IMR-90 (cell line): ENCODE measurements at regions not wholly inside any gene's neighbourhood (a gene's known extent, or its start where the extent isn't known, plus 50 kb on each side); places are given as distances from the start of the nearest gene placed in this dataset.

Experiments used
- ATAC-seq: fragments of 200-7000 bp; cut with Tn5 transposase; 2 replicates; pipeline ENCODE4 v1.9.1; 2020; ENCODE audit warnings: low read depth, mild to moderate bottlenecking, moderate library complexity
- BruUV-seq: library from RNA; stranded (reverse); fragments of 400-500 nt; replicated peaks from 2 replicates; lab custom pipeline; 2021; lab: Mats Ljungman, UMichigan
- CTCF ChIA-PET: fragments of 300-600 bp; formaldehyde crosslinking; extraction: SDS; loops from one replicate; lab custom pipeline; 2021; ENCODE audit warnings: antibody characterized with exemption; lab: Yijun Ruan, JAX
- POLR2A ChIA-PET: fragments of 300-600 bp; sonication (Branson Sonifier 250); formaldehyde crosslinking; loops from one replicate; lab custom pipeline; 2022; ENCODE audit warnings: antibody characterized with exemption; ENCODE audit not compliant: unreplicated experiment; lab: Charles Lee
- DNase-seq: peaks from one replicate; pipeline ENCODE4 v3.0.0; 2013
- H2AFZ ChIP-seq: replicated peaks from 2 replicates; pipeline ENCODE3; 2013; ENCODE audit warnings: low read length, mild to moderate bottlenecking; ENCODE audit not compliant: poor library complexity
- H2AK5ac ChIP-seq: 2 replicates; pipeline ENCODE4 v1.6.1; 2013; ENCODE audit warnings: low read depth, low read length, inconsistent platforms
- H2AK9ac ChIP-seq: replicated peaks from 2 replicates; pipeline ENCODE3; 2013; ENCODE audit warnings: mild to moderate bottlenecking, low read depth, low read length, moderate library complexity; ENCODE audit not compliant: poor library complexity
- H2BK120ac ChIP-seq: 2 replicates; pipeline ENCODE4 v1.6.1; 2013; ENCODE audit warnings: low read depth, low read length, inconsistent platforms
- H2BK15ac ChIP-seq: 3 replicates; pipeline ENCODE4 v1.6.1; 2013; ENCODE audit warnings: low read depth, low read length, inconsistent platforms
- H2BK20ac ChIP-seq: 2 replicates; pipeline ENCODE4 v1.6.1; 2013; ENCODE audit warnings: low read depth, mild to moderate bottlenecking, inconsistent platforms, low read length, moderate library complexity
- H2BK5ac ChIP-seq: 2 replicates; pipeline ENCODE4 v1.6.1; 2013; ENCODE audit warnings: mild to moderate bottlenecking, low read depth, low read length, inconsistent platforms; ENCODE audit not compliant: poor library complexity, severe bottlenecking
- H3K14ac ChIP-seq: replicated peaks from 2 replicates; pipeline ENCODE4 v1.6.1; 2013; ENCODE audit warnings: low read depth, low read length, inconsistent platforms
- H3K18ac ChIP-seq: 2 replicates; pipeline ENCODE4 v1.6.1; 2013; ENCODE audit warnings: low read depth, low read length, control low read depth
- H3K23ac ChIP-seq: 2 replicates; pipeline ENCODE4 v1.6.1; 2013; ENCODE audit warnings: low read depth, low read length, inconsistent platforms
- H3K27ac ChIP-seq: 2 replicates; pipeline ENCODE4 v1.5.1; 2013; ENCODE audit warnings: mild to moderate bottlenecking, control low read depth, low read length; ENCODE audit not compliant: insufficient read depth
- H3K27me3 ChIP-seq: 2 replicates; pipeline ENCODE4 v1.6.1; 2013; ENCODE audit warnings: low read length; ENCODE audit not compliant: control insufficient read depth, insufficient read depth
- H3K36me3 ChIP-seq: 2 replicates; pipeline ENCODE4 v1.6.1; 2013; ENCODE audit warnings: low read length, mixed read lengths; ENCODE audit not compliant: control insufficient read depth, insufficient read depth
- H3K4ac ChIP-seq: 2 replicates; pipeline ENCODE4 v1.6.1; 2013; ENCODE audit warnings: low read depth, low read length, inconsistent platforms
- H3K4me1 ChIP-seq: 2 replicates; pipeline ENCODE4 v1.6.1; 2013; ENCODE audit warnings: low read length, mixed read lengths; ENCODE audit not compliant: control insufficient read depth, insufficient read depth
- H3K4me2 ChIP-seq: 2 replicates; pipeline ENCODE4 v1.6.1; 2013; ENCODE audit warnings: low read depth, mild to moderate bottlenecking, control low read depth, low read length, moderate library complexity
- H3K4me3 ChIP-seq: 2 replicates; pipeline ENCODE4 v1.5.1; 2013; ENCODE audit warnings: low read depth, mild to moderate bottlenecking, control low read depth, low read length, moderate library complexity; ENCODE audit not compliant: insufficient read depth
- H3K56ac ChIP-seq: 2 replicates; pipeline ENCODE4 v1.6.1; 2013; ENCODE audit warnings: low read length, inconsistent platforms; ENCODE audit not compliant: insufficient read depth; ENCODE audit errors: extremely low read depth
- H3K79me1 ChIP-seq, 2 experiments: 2 replicates each; pipeline ENCODE4 v1.6.1; 2013; ENCODE audit warnings: low read length in 2 of 2, inconsistent platforms in 1 of 2, low read depth in 1 of 2
- H3K9ac ChIP-seq: 2 replicates; pipeline ENCODE4 v1.6.1; 2013; ENCODE audit warnings: low read depth, low read length, control low read depth
- H3K9me1 ChIP-seq: 2 replicates; pipeline ENCODE4 v1.6.1; 2013; ENCODE audit warnings: low read length, inconsistent platforms; ENCODE audit not compliant: insufficient read depth
- H3K9me3 ChIP-seq: 2 replicates; pipeline ENCODE4 v1.6.1; 2013; ENCODE audit warnings: low read length; ENCODE audit not compliant: control insufficient read depth, insufficient read depth
- H4K20me1 ChIP-seq: 2 replicates; pipeline ENCODE4 v1.6.1; 2013; ENCODE audit warnings: low read length, inconsistent platforms; ENCODE audit not compliant: insufficient read depth
- H4K5ac ChIP-seq: 2 replicates; pipeline ENCODE4 v1.6.1; 2013; ENCODE audit warnings: mild to moderate bottlenecking, low read depth, low read length, control low read depth
- H4K8ac ChIP-seq, 2 experiments: 2 replicates each; pipeline ENCODE4 v1.6.1; 2013; ENCODE audit warnings: low read depth in 2 of 2, low read length in 2 of 2, control low read depth in 1 of 2, inconsistent platforms in 1 of 2
- H4K91ac ChIP-seq: 2 replicates; pipeline ENCODE4 v1.6.1; 2013; ENCODE audit warnings: low read depth, low read length, inconsistent platforms; ENCODE audit not compliant: insufficient read depth
- MAZ ChIP-seq: IDR thresholded peaks from 2 replicates; pipeline ENCODE4 v1.6.1; 2012; ENCODE audit warnings: low read depth, mild to moderate bottlenecking, low read length, improper control_type of control experiment, moderate library complexity, borderline replicate concordance
- NFE2L2 ChIP-seq: fragments of 150-350 bp; IDR thresholded peaks from 2 replicates; pipeline ENCODE4 v1.6.1; 2016; ENCODE audit warnings: low read depth, mild to moderate bottlenecking, low read length
- RAD21 ChIP-seq: IDR thresholded peaks from 2 replicates; pipeline ENCODE4 v1.6.1; 2012; ENCODE audit warnings: low read length, improper control_type of control experiment
- RFX5 ChIP-seq: IDR thresholded peaks from 2 replicates; pipeline ENCODE4 v1.8.0; 2012; ENCODE audit warnings: low read depth, mild to moderate bottlenecking, low read length, moderate library complexity
- USF2 ChIP-seq: fragments of 150-350 bp; IDR thresholded peaks from 2 replicates; pipeline ENCODE4 v1.6.1; 2017; ENCODE audit warnings: mild to moderate bottlenecking, antibody characterized with exemption, low read length, low read depth
- WGBS, 2 experiments: methylation state at CpG; one replicate each; pipeline versions ENCODE4 v1.1.5 to v1.1.7; 2013; ENCODE audit warnings: missing lambda C conversion rate in 2 of 2; ENCODE audit not compliant: insufficient read length in 1 of 2; ENCODE audit errors: extremely low coverage in 2 of 2; 5-methylcytosine and 5-hydroxymethylcytosine counted together
- dilution Hi-C: fragments of 300-500 bp; cut with HindIII; formaldehyde crosslinking; loops from one replicate; pipeline ENCODE4 v1.14.3; 2018; ENCODE audit warnings: low sequenced_read_pairs; ENCODE audit not compliant: unreplicated experiment
- in situ Hi-C: fragments of 300-500 bp; cut with MboI; formaldehyde crosslinking; loops from 3 replicates; pipeline ENCODE4 v1.14.3; 2019; ENCODE audit warnings: low sequenced_read_pairs, inconsistent platforms, mixed read lengths
- intact Hi-C: fragments of 100-400 bp; cut with micrococcal nuclease; formaldehyde crosslinking; loops from 2 replicates; pipeline ENCODE4 v1.10.0; 2022

DNA sequence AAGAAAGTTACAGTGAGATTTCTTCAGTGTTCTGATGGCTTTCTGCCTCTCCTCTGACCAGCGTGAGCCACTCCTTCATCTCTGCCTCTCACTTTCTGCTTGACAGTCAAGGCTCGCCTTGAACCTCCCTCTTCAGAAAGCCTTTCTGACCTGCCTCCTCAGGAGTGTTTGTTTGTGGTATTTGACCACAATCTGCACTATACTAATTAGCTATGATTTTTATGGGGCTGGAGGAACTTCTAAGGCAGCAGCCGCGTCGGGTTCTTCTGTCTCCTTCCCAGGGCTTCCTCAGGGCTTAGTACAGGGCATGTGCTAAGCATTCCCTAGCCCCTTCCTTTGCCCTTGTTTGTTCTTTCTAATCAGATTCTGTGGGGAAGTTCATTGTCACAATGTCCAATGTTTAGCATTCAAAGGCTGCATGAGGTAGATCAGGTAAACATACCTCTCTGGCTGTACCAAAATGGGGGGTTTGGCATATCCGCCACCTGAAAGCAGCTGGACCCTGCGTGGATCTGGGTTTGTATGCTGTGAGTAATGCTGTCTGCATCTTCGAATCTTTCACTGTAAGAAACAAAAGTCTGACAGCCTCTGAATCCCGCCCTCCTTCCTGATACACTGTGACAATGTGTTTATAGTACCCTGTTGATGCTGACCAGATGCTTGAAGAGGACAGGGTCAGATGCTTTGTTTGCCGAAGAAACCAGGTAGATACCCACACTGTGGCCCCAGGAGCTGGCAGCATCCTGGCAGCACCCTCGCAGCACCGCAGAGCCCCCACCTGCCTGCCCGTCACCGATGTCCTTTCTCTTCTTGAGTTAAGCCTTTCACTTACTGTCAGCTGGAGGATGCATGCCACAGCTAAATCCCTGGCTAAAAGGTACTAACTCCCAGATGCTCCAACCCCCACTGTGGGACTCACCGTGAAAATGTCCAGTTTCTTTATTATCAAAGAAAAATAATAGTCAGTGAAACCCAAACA lies 260.8 kb upstream of the HDAC4 start:
- no peak for TF ChIP-seq USF2
- TF ChIP-seq RAD21, result no peak
- TF ChIP-seq MAZ, result no peak
- no peak for TF ChIP-seq NFE2L2
- no peak for TF ChIP-seq RFX5
- in situ Hi-C loops, result no loop called here
- BruUV-seq, result no TSS peak
- no peak overlapping the region for H3K56ac ChIP-seq
- H3K79me1 ChIP-seq, result no peaks in the 10 kb centered on the region
- no peak overlapping the region for H2BK20ac ChIP-seq
- no peak overlapping the region for H4K91ac ChIP-seq
- no peaks in the 10 kb centered on the region for H3K9me1 ChIP-seq
- H3K4me2 ChIP-seq, result no peak overlapping the region
- DNase-seq, result no peak
- H2AK5ac ChIP-seq, result no peak overlapping the region
- dilution Hi-C loops, result no loop called here
- H3K27me3 ChIP-seq, result no peaks in the 10 kb centered on the region; the same call in 1 of the 2 replicates
- 0% methylated on average over 1 of the region's 15 CpGs; no CpG with 5 or more reads in 1 of the 2 experiments for WGBS, 2 experiments
- no peak overlapping the region for H2AFZ ChIP-seq
- no peaks in the 10 kb centered on the region for H3K36me3 ChIP-seq
- H3K27ac ChIP-seq, result no peak overlapping the region
- H3K14ac ChIP-seq, result no peak overlapping the region
- H3K4ac ChIP-seq, result no peak overlapping the region
- CTCF ChIA-PET, result no interaction called here
- no peaks in the 10 kb centered on the region for H4K20me1 ChIP-seq
- H2BK5ac ChIP-seq, result no peak overlapping the region
- POLR2A ChIA-PET, result no interaction called here
- no peak for ATAC-seq
- no peak overlapping the region for H4K8ac ChIP-seq
- H2AK9ac ChIP-seq, result no peak overlapping the region
- H3K9ac ChIP-seq, result no peak overlapping the region
- no peaks in the 10 kb centered on the region for H3K4me1 ChIP-seq
- H2BK120ac ChIP-seq, result no peak overlapping the region
- intact Hi-C loops, result no loop called here
- no peak overlapping the region for H4K5ac ChIP-seq
- H3K18ac ChIP-seq, result no peak overlapping the region
- H2BK15ac ChIP-seq, result no peak overlapping the region
- no peak overlapping the region for H3K4me3 ChIP-seq
- no peak overlapping the region for H3K23ac ChIP-seq
- H3K9me3 ChIP-seq, result peaks cover 12% of the 10 kb centered on the region
